ENCODE measurements at regions not wholly inside any gene's neighbourhood (a gene's known extent, or its start where the extent isn't known, plus 50 kb on each side); places are given as distances from the start of the nearest gene placed in this dataset.
"Not testable (repeated sequence)": the region's sequence is repeated elsewhere in the genome, so short reads cannot be mapped to it uniquely, and the experiment has no call there.

- DNase-seq (ENCODE audit: low spot score) = no peak
These were observed 241.8 kb upstream of the USP24 start for GRCh38 chr1:55456971-55457370.

GRCh38 chr1:55448261-55448660 is 233.1 kb upstream of the USP24 start:
- no peak for DNase-seq (ENCODE audit: low spot score)

GRCh38 chr1:55447488-55447887 is 232.3 kb upstream of the USP24 start:
- peak; percentile 54 for DNase-seq (ENCODE audit: low spot score)

- no peak for DNase-seq (ENCODE audit: low spot score)
These were observed 231.2 kb upstream of the USP24 start for GRCh38 chr1:55446351-55446750.

- DNase-seq (ENCODE audit: low spot score) = no peak
These were observed 230.3 kb upstream of the USP24 start for GRCh38 chr1:55445416-55445815.

GRCh38 chr1:55444667-55445066 is 229.5 kb upstream of the USP24 start:
- no peak for DNase-seq (ENCODE audit: low spot score)

GRCh38 chr1:55443175-55443915 is 228.2 kb upstream of the USP24 start:
- peak; percentile 27 for DNase-seq (ENCODE audit: low spot score)

GRCh38 chr1:55441489-55441888 is 226.3 kb upstream of the USP24 start:
- no peak for DNase-seq (ENCODE audit: low spot score)

GRCh38 chr1:55437692-55438091 is 222.5 kb upstream of the USP24 start:
- DNase-seq (ENCODE audit: low spot score) = no peak

- peak; percentile 34 for DNase-seq (ENCODE audit: low spot score)
These were observed 215.6 kb upstream of the USP24 start for GRCh38 chr1:55430720-55431119.

- not testable (repeated sequence) for DNase-seq (ENCODE audit: low spot score)
These were observed 215.0 kb upstream of the USP24 start for GRCh38 chr1:55430206-55430605.

- DNase-seq (ENCODE audit: low spot score) = peak; percentile 97
These were observed 214.1 kb upstream of the USP24 start for GRCh38 chr1:55428944-55429931.

- no peak for DNase-seq (ENCODE audit: low spot score)
These were observed 213.1 kb upstream of the USP24 start for GRCh38 chr1:55428231-55428630.

- no peak for DNase-seq (ENCODE audit: low spot score)
These were observed 212.4 kb upstream of the USP24 start for GRCh38 chr1:55427606-55428005.

GRCh38 chr1:55426619-55427018 is 211.5 kb upstream of the USP24 start:
- DNase-seq (ENCODE audit: low spot score) = no peak

- no peak for DNase-seq (ENCODE audit: low spot score)
These were observed 211.0 kb upstream of the USP24 start for GRCh38 chr1:55426156-55426555.

GRCh38 chr1:55425310-55425930 is 210.3 kb upstream of the USP24 start:
- DNase-seq (ENCODE audit: low spot score) = no peak

- DNase-seq (ENCODE audit: low spot score) = no peak
These were observed 208.2 kb upstream of the USP24 start for GRCh38 chr1:55423376-55423775.

GRCh38 chr1:55420929-55421716 is 206.0 kb upstream of the USP24 start:
- peak; percentile 49 for DNase-seq (ENCODE audit: low spot score)

GRCh38 chr1:55420026-55420425 is 204.9 kb upstream of the USP24 start:
- DNase-seq (ENCODE audit: low spot score) = no peak

GRCh38 chr1:55418208-55419000 is 203.2 kb upstream of the USP24 start:
- no peak for DNase-seq (ENCODE audit: low spot score)

Measured in LoVo (cell line).